ENCODE measurements at regions not wholly inside any gene's neighbourhood (a gene's known extent, or its start where the extent isn't known, plus 50 kb on each side); places are given as distances from the start of the nearest gene placed in this dataset.

- Histone ChIP-seq H3K4me1 (ENCODE audit: insufficient read depth, low read length, severe bottlenecking) (no peaks in the 10 kb centered on the region), H3K27me3 (ENCODE audit: insufficient read depth, low read length) (no peaks in the 10 kb centered on the region), H3K4me3 (ENCODE audit: low read depth, low read length, poor library complexity, severe bottlenecking) (no peak overlapping the region), H2AFZ (ENCODE audit: low read length) (no peak overlapping the region), H3K9me2 (ENCODE audit: low read depth, low read length) (no peaks in the 10 kb centered on the region), H3K36me3 (ENCODE audit: insufficient read depth, low read length) (no peaks in the 10 kb centered on the region), H3K79me2 (ENCODE audit: insufficient read depth, low read length) (no peaks in the 10 kb centered on the region), H3K27ac (ENCODE audit: low read depth, low read length, poor library complexity, severe bottlenecking) (no peak overlapping the region), H3K9me3 (ENCODE audit: low read length) (no peaks in the 10 kb centered on the region), H4K20me1 (ENCODE audit: insufficient read depth, low read length) (no peaks in the 10 kb centered on the region), H3F3A (ENCODE audit: insufficient read depth, low read length) (no peaks in the 10 kb centered on the region), H3K4me2 (ENCODE audit: low read length) (no peak overlapping the region), H3K9ac (ENCODE audit: low read length) (no peak overlapping the region)
- no peak for TF ChIP-seq CTCF (IDR thresholded peaks at IDR 0.05; ENCODE audit: low read length)
- TF ChIP-seq EZH2 (IDR thresholded peaks at IDR 0.05; ENCODE audit: borderline replicate concordance, low read length) = no peak
Observed at GRCh38 chr9:16090907-16091629, 538.2 kb downstream of the CCDC171 start.

- H2AFZ ChIP-seq (ENCODE audit: low read length) = no peak overlapping the region
- H4K20me1 ChIP-seq (ENCODE audit: insufficient read depth, low read length) = no peaks in the 10 kb centered on the region
- no peak overlapping the region for H3K9ac ChIP-seq (ENCODE audit: low read length)
- H3K4me1 ChIP-seq (ENCODE audit: insufficient read depth, low read length, severe bottlenecking) = no peaks in the 10 kb centered on the region
- H3K79me2 ChIP-seq (ENCODE audit: insufficient read depth, low read length) = no peaks in the 10 kb centered on the region
- H3K9me3 ChIP-seq (ENCODE audit: low read length) = no peaks in the 10 kb centered on the region
- H3K4me2 ChIP-seq (ENCODE audit: low read length) = no peak overlapping the region
- H3K27ac ChIP-seq (ENCODE audit: low read depth, low read length, poor library complexity, severe bottlenecking) = no peak overlapping the region
- no peaks in the 10 kb centered on the region for H3K36me3 ChIP-seq (ENCODE audit: insufficient read depth, low read length)
- no peak overlapping the region for H3K4me3 ChIP-seq (ENCODE audit: low read depth, low read length, poor library complexity, severe bottlenecking)
- TF ChIP-seq EZH2 (IDR thresholded peaks at IDR 0.05; ENCODE audit: borderline replicate concordance, low read length) (no peak), CTCF (IDR thresholded peaks at IDR 0.05; ENCODE audit: low read length) (no peak)
- no peaks in the 10 kb centered on the region for H3K27me3 ChIP-seq (ENCODE audit: insufficient read depth, low read length)
- H3F3A ChIP-seq (ENCODE audit: insufficient read depth, low read length) = no peaks in the 10 kb centered on the region
- no peaks in the 10 kb centered on the region for H3K9me2 ChIP-seq (ENCODE audit: low read depth, low read length)
Observed at GRCh38 chr9:16092142-16093091, 539.6 kb downstream of the CCDC171 start.

GRCh38 chr9:16098306-16098705 lies 545.5 kb downstream of the CCDC171 start:
- Histone ChIP-seq H3K9me2 (ENCODE audit: low read depth, low read length) (no peaks in the 10 kb centered on the region), H3K9me3 (ENCODE audit: low read length) (no peaks in the 10 kb centered on the region), H2AFZ (ENCODE audit: low read length) (no peak overlapping the region), H3K27me3 (ENCODE audit: insufficient read depth, low read length) (no peaks in the 10 kb centered on the region), H3K36me3 (ENCODE audit: insufficient read depth, low read length) (no peaks in the 10 kb centered on the region), H3K9ac (ENCODE audit: low read length) (no peak overlapping the region), H3K4me3 (ENCODE audit: low read depth, low read length, poor library complexity, severe bottlenecking) (no peak overlapping the region), H3F3A (ENCODE audit: insufficient read depth, low read length) (no peaks in the 10 kb centered on the region), H3K79me2 (ENCODE audit: insufficient read depth, low read length) (no peaks in the 10 kb centered on the region), H4K20me1 (ENCODE audit: insufficient read depth, low read length) (no peaks in the 10 kb centered on the region), H3K27ac (ENCODE audit: low read depth, low read length, poor library complexity, severe bottlenecking) (no peak overlapping the region), H3K4me1 (ENCODE audit: insufficient read depth, low read length, severe bottlenecking) (no peaks in the 10 kb centered on the region), H3K4me2 (ENCODE audit: low read length) (no peak overlapping the region)
- TF ChIP-seq EZH2 (IDR thresholded peaks at IDR 0.05; ENCODE audit: borderline replicate concordance, low read length) = no peak

Data from OCI-LY1 (cell line).